ENCODE measurements at regions not wholly inside any gene's neighbourhood (a gene's known extent, or its start where the extent isn't known, plus 50 kb on each side); places are given as distances from the start of the nearest gene placed in this dataset.

GRCh38 chr4:130479020-130479419 lies 1383.1 kb downstream of the C4orf33 start:
- TF ChIP-seq CTCF (conservative IDR thresholded peaks at IDR 0.05; ENCODE audit: low read depth, low read length) (no peak), EZH2 (IDR thresholded peaks at IDR 0.05; ENCODE audit: borderline replicate concordance, low read depth, low read length, poor library complexity, severe bottlenecking) (no peak)

Data from A673 (cell line).